ENCODE measurements at regions not wholly inside any gene's neighbourhood (a gene's known extent, or its start where the extent isn't known, plus 50 kb on each side); places are given as distances from the start of the nearest gene placed in this dataset.

GRCh38 chr1:238171985-238172384 is 281.3 kb upstream of the ZP4 start:
- no peaks in the 10 kb centered on the region for H3K36me3 ChIP-seq
- no peak overlapping the region for H3K4me3 ChIP-seq (ENCODE audit: low read depth in 1 of 2, low read length in 1 of 2)
- H3K9me3 ChIP-seq = no peaks in the 10 kb centered on the region
- no peak for TF ChIP-seq CTCF (IDR thresholded peaks at IDR 0.05)
- no peaks in the 10 kb centered on the region for H3K27me3 ChIP-seq
- H3K4me1 ChIP-seq (ENCODE audit: control insufficient read depth in 1 of 2, insufficient read depth in 1 of 2, low read depth in 1 of 2, low read length in 1 of 2) = no peaks in the 10 kb centered on the region
- no peak overlapping the region for H3K27ac ChIP-seq

GRCh38 chr1:238161955-238162354 is 271.2 kb upstream of the ZP4 start:
- H3K4me3 ChIP-seq (ENCODE audit: low read depth in 1 of 2, low read length in 1 of 2) = no peak overlapping the region
- no peaks in the 10 kb centered on the region for H3K36me3 ChIP-seq
- H3K9me3 ChIP-seq = no peaks in the 10 kb centered on the region
- TF ChIP-seq CTCF (IDR thresholded peaks at IDR 0.05) = no peak
- H3K4me1 ChIP-seq (ENCODE audit: control insufficient read depth in 1 of 2, insufficient read depth in 1 of 2, low read depth in 1 of 2, low read length in 1 of 2) = no peaks in the 10 kb centered on the region
- no peak overlapping the region for H3K27ac ChIP-seq
- H3K27me3 ChIP-seq = no peaks in the 10 kb centered on the region

DNA sequence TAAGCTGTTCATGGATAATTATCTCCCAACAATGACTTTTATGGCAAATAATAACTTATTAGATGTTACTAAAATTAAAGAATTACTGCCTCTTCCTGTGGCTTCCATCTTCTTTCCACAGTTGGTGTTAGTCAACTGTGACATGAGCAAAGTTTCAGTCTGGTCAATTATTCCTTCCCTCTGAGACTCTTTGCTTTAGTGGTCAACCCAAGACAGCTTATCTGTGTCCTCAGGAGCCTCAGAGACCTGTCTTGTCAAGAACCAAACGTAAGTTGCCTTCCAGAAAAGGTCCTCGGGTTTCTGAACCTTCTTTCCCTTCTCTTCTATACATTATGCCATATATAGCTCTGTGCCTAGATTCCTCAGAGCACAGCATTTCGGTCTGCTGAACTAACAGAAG is 263.2 kb upstream of the ZP4 start:
- Histone ChIP-seq H3K27ac (no peak overlapping the region), H3K9me3 (no peaks in the 10 kb centered on the region), H3K4me3 (ENCODE audit: low read depth in 1 of 2, low read length in 1 of 2) (no peak overlapping the region), H3K27me3 (no peaks in the 10 kb centered on the region), H3K36me3 (no peaks in the 10 kb centered on the region), H3K4me1 (ENCODE audit: control insufficient read depth in 1 of 2, insufficient read depth in 1 of 2, low read depth in 1 of 2, low read length in 1 of 2) (no peaks in the 10 kb centered on the region)
- no peak for TF ChIP-seq CTCF (IDR thresholded peaks at IDR 0.05)

DNA sequence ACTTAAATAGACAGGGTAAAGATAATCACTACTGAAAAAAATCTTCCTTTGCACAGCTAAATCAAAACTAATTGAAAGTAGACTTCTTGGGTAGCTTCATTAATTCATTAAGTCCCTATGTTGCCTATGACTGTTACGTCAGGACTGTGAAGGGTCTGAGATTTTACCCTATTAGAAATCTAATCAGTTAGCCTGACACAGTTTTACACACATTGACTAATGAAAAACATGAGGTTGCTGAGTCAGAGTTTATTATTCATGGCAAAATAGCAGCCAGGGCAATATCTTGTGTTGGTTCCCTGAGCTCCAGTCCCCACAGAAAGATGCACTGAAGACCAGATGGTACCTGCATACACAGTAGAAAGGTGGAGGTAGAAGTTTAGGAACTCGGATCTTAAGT is 262.5 kb upstream of the ZP4 start:
- Histone ChIP-seq H3K27ac (no peak overlapping the region), H3K4me1 (ENCODE audit: control insufficient read depth in 1 of 2, insufficient read depth in 1 of 2, low read depth in 1 of 2, low read length in 1 of 2) (no peaks in the 10 kb centered on the region), H3K4me3 (ENCODE audit: low read depth in 1 of 2, low read length in 1 of 2) (no peak overlapping the region), H3K27me3 (no peaks in the 10 kb centered on the region), H3K9me3 (no peaks in the 10 kb centered on the region), H3K36me3 (no peaks in the 10 kb centered on the region)
- TF ChIP-seq CTCF (IDR thresholded peaks at IDR 0.05) = no peak

GRCh38 chr1:238152119-238152518 is 261.4 kb upstream of the ZP4 start:
- Histone ChIP-seq H3K4me3 (ENCODE audit: low read depth in 1 of 2, low read length in 1 of 2) (no peak overlapping the region), H3K36me3 (no peaks in the 10 kb centered on the region), H3K27me3 (no peaks in the 10 kb centered on the region), H3K9me3 (no peaks in the 10 kb centered on the region), H3K27ac (no peak overlapping the region), H3K4me1 (ENCODE audit: control insufficient read depth in 1 of 2, insufficient read depth in 1 of 2, low read depth in 1 of 2, low read length in 1 of 2) (no peaks in the 10 kb centered on the region)
- no peak for TF ChIP-seq CTCF (IDR thresholded peaks at IDR 0.05)

DNA sequence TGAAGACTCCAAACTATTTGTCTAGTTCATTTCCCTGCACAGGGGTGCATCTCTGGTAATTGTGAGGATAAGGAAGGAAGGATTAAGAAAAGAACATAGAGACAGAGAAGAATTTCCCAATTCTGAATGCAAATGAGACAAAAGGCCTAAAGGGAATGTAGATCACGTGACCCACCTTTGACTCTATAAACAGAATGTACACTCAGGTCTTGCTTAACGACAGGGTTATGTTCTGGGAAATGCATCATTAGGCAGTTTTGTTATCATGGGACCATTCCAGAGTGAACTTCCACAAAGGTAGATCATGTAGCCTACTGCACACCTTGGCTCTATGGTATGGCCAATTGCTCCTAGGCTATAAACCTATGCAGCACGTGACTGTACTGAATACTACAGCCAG is 252.3 kb upstream of the ZP4 start:
- H3K27ac ChIP-seq = no peak overlapping the region
- H3K4me3 ChIP-seq (ENCODE audit: low read depth in 1 of 2, low read length in 1 of 2) = no peak overlapping the region
- H3K9me3 ChIP-seq = no peaks in the 10 kb centered on the region
- no peaks in the 10 kb centered on the region for H3K36me3 ChIP-seq
- no peaks in the 10 kb centered on the region for H3K4me1 ChIP-seq (ENCODE audit: control insufficient read depth in 1 of 2, insufficient read depth in 1 of 2, low read depth in 1 of 2, low read length in 1 of 2)
- no peaks in the 10 kb centered on the region for H3K27me3 ChIP-seq
- no peak for TF ChIP-seq CTCF (IDR thresholded peaks at IDR 0.05)

All from neutrophil (primary cell).